ENCODE measurements at regions not wholly inside any gene's neighbourhood (a gene's known extent, or its start where the extent isn't known, plus 50 kb on each side); places are given as distances from the start of the nearest gene placed in this dataset.

- Mint-ChIP-seq H3K9me3 (peaks cover 0 to 15% (median 6%) of the 10 kb centered on the region in 5 donors), H3K27ac (no peak overlapping the region), H3K27me3 (no peaks in the 10 kb centered on the region), H3K4me1 (no peaks in the 10 kb centered on the region), H3K36me3 (no peaks in the 10 kb centered on the region), H3K4me3 (no peak overlapping the region)
- Histone ChIP-seq H3K27ac (ENCODE audit: low read depth, low read length) (no peak overlapping the region), H3K36me3 (ENCODE audit: insufficient read depth, low read length) (no peaks in the 10 kb centered on the region), H3K27me3 (ENCODE audit: insufficient read depth, low read length, poor library complexity, severe bottlenecking) (no peaks in the 10 kb centered on the region), H3K9me3 (ENCODE audit: low read length) (no peaks in the 10 kb centered on the region), H3K4me1 (ENCODE audit: insufficient read depth, low read length) (no peaks in the 10 kb centered on the region), H3K4me3 (ENCODE audit: low read length) (no peak overlapping the region)
- ChIA-PET CTCF (no interaction called here), POLR2A (no interaction called here)
- no peak for DNase-seq
These were observed 1858.4 kb upstream of the PIK3C3 start for GRCh38 chr18:40096675-40097074.

DNA sequence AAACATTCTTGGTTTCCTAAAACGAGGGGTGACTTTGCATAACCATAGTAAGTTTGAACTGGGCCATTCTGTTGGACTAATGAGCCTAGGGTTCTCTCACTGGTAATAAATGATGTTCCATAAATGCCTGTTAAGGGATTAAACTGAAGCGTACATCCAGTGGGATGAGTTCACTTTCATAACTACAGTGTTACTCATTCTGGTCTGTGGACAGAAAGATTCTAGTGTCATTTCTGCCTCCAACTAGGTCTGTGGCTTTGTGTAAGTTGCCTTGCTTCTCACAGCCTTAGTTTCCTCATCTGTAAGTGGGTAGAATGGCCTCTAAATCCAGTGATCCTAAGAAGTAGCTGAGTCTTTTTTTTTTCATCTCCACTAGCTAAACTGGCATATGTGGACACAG lies 1860.6 kb upstream of the PIK3C3 start:
- Mint-ChIP-seq H3K4me1 (no peaks in the 10 kb centered on the region), H3K9me3 (peaks cover 1 to 22% (median 3%) of the 10 kb centered on the region in 5 donors), H3K27ac (no peak overlapping the region), H3K4me3 (no peak overlapping the region), H3K27me3 (no peaks in the 10 kb centered on the region), H3K36me3 (no peaks in the 10 kb centered on the region)
- DNase-seq: no peak
- Histone ChIP-seq H3K4me1 (ENCODE audit: insufficient read depth, low read length) (no peaks in the 10 kb centered on the region), H3K36me3 (ENCODE audit: insufficient read depth, low read length) (no peaks in the 10 kb centered on the region), H3K9me3 (ENCODE audit: low read length) (no peaks in the 10 kb centered on the region), H3K27me3 (ENCODE audit: insufficient read depth, low read length, poor library complexity, severe bottlenecking) (no peaks in the 10 kb centered on the region), H3K27ac (ENCODE audit: low read depth, low read length) (no peak overlapping the region), H3K4me3 (ENCODE audit: low read length) (no peak overlapping the region)
- ChIA-PET CTCF (no interaction called here), POLR2A (no interaction called here)

DNA sequence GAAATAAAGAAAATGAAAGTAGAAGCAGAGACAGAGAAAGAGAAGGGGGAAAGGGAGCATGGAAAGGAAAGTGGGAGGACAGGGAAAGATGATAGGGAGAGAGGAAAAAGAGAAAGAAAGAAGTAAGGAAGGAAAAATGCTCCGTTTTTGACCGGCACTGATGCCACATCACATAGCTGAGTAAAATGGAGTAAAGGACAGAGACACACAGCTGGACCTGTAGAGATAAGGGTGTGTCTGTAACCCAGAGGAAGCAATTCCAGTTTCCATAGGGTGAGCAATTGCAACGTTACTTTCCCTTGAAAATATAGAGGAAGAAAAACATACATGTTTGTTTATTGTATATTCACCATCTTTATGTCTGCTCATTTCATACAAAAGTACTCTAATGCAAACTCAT lies 1866.9 kb upstream of the PIK3C3 start:
- H3K27ac Mint-ChIP-seq: no peak overlapping the region
- Histone ChIP-seq H3K4me3 (ENCODE audit: low read length) (no peak overlapping the region), H3K9me3 (ENCODE audit: low read length) (no peaks in the 10 kb centered on the region), H3K4me1 (ENCODE audit: insufficient read depth, low read length) (no peaks in the 10 kb centered on the region), H3K36me3 (ENCODE audit: insufficient read depth, low read length) (no peaks in the 10 kb centered on the region), H3K27ac (ENCODE audit: low read depth, low read length) (no peak overlapping the region), H3K27me3 (ENCODE audit: insufficient read depth, low read length, poor library complexity, severe bottlenecking) (no peaks in the 10 kb centered on the region)
- no peak overlapping the region for H3K4me3 Mint-ChIP-seq
- no peaks in the 10 kb centered on the region for H3K27me3 Mint-ChIP-seq
- no peak for DNase-seq
- ChIA-PET POLR2A (no interaction called here), CTCF (no interaction called here)
- H3K36me3 Mint-ChIP-seq: peaks cover 0 to 2% (median 0%) of the 10 kb centered on the region in 3 donors
- peaks cover 1 to 21% (median 17%) of the 10 kb centered on the region in 5 donors for H3K9me3 Mint-ChIP-seq
- H3K4me1 Mint-ChIP-seq: no peaks in the 10 kb centered on the region

- Histone ChIP-seq H3K9me3 (ENCODE audit: low read length) (no peaks in the 10 kb centered on the region), H3K4me3 (ENCODE audit: low read length) (no peak overlapping the region), H3K27me3 (ENCODE audit: insufficient read depth, low read length, poor library complexity, severe bottlenecking) (no peaks in the 10 kb centered on the region), H3K4me1 (ENCODE audit: insufficient read depth, low read length) (no peaks in the 10 kb centered on the region), H3K27ac (ENCODE audit: low read depth, low read length) (no peak overlapping the region), H3K36me3 (ENCODE audit: insufficient read depth, low read length) (no peaks in the 10 kb centered on the region)
- no peak for DNase-seq
- ChIA-PET CTCF (no interaction called here), POLR2A (no interaction called here)
- Mint-ChIP-seq H3K36me3 (no peaks in the 10 kb centered on the region), H3K27me3 (no peaks in the 10 kb centered on the region), H3K9me3 (peaks cover 0 to 21% (median 3%) of the 10 kb centered on the region in 5 donors), H3K27ac (no peak overlapping the region), H3K4me3 (no peak overlapping the region), H3K4me1 (no peaks in the 10 kb centered on the region)
These were observed 1875.2 kb upstream of the PIK3C3 start for GRCh38 chr18:40079786-40080185.

DNA sequence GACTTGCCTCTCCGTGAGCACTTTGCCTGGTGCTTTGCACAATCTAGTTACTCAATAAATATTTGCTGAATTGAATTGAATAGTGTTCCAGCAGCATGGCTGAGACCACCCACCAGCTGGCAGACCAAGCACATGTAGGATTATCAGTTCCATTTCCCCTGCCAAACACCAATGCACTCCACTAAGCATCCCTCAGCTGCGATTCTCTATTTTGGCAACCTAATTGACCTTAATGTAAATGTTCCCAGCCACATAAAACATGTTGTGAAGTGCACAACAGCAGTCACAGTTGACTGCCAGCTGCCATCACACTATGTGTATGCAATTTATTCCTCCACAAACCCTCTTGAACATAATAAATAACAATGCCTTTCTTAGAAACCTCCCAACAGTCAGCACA lies 1879.4 kb upstream of the PIK3C3 start:
- H3K27me3 ChIP-seq (ENCODE audit: insufficient read depth, low read length, poor library complexity, severe bottlenecking): no peaks in the 10 kb centered on the region
- Mint-ChIP-seq H3K36me3 (no peaks in the 10 kb centered on the region), H3K27ac (no peak overlapping the region), H3K4me3 (no peak overlapping the region), H3K27me3 (no peaks in the 10 kb centered on the region), H3K9me3 (peaks cover 5 to 39% (median 17%) of the 10 kb centered on the region in 5 donors), H3K4me1 (no peaks in the 10 kb centered on the region)
- no peak overlapping the region for H3K4me3 ChIP-seq (ENCODE audit: low read length)
- H3K27ac ChIP-seq (ENCODE audit: low read depth, low read length): no peak overlapping the region
- POLR2A ChIA-PET: no interaction called here
- CTCF ChIA-PET: no interaction called here
- no peaks in the 10 kb centered on the region for H3K36me3 ChIP-seq (ENCODE audit: insufficient read depth, low read length)
- no peak for DNase-seq
- H3K9me3 ChIP-seq (ENCODE audit: low read length): no peaks in the 10 kb centered on the region
- H3K4me1 ChIP-seq (ENCODE audit: insufficient read depth, low read length): no peaks in the 10 kb centered on the region

DNA sequence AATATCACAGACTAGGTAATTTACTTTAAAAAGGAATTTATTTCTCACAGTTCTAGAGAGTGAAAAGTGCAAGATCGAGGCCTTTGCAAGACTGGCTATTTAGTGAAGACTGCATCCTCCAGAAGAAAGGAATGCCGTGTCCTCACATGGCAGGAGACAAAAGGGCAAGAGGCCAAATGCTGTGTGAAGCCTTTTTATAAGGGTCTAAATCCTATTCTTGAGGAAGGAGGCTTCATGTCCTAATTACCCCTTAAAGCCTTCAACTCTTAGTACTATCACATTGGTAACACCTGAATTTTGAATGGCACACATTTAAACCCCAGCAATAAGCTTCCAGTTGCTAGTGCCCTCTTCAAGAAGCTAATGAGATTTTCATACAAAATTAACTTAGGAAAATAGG lies 1882.3 kb upstream of the PIK3C3 start:
- DNase-seq: no peak
- Mint-ChIP-seq H3K27ac (no peak overlapping the region), H3K9me3 (peaks cover 11 to 46% (median 18%) of the 10 kb centered on the region in 5 donors), H3K27me3 (no peaks in the 10 kb centered on the region), H3K4me3 (no peak overlapping the region), H3K4me1 (no peaks in the 10 kb centered on the region), H3K36me3 (no peaks in the 10 kb centered on the region)
- no peak overlapping the region for H3K4me3 ChIP-seq (ENCODE audit: low read length)
- H3K4me1 ChIP-seq (ENCODE audit: insufficient read depth, low read length): no peaks in the 10 kb centered on the region
- POLR2A ChIA-PET: no interaction called here
- CTCF ChIA-PET: no interaction called here
- no peak overlapping the region for H3K27ac ChIP-seq (ENCODE audit: low read depth, low read length)
- no peaks in the 10 kb centered on the region for H3K27me3 ChIP-seq (ENCODE audit: insufficient read depth, low read length, poor library complexity, severe bottlenecking)
- H3K36me3 ChIP-seq (ENCODE audit: insufficient read depth, low read length): no peaks in the 10 kb centered on the region
- H3K9me3 ChIP-seq (ENCODE audit: low read length): no peaks in the 10 kb centered on the region

- no peaks in the 10 kb centered on the region for H3K4me1 Mint-ChIP-seq
- ChIA-PET POLR2A (no interaction called here), CTCF (no interaction called here)
- H3K9me3 ChIP-seq (ENCODE audit: low read length): no peaks in the 10 kb centered on the region
- no peaks in the 10 kb centered on the region for H3K36me3 ChIP-seq (ENCODE audit: insufficient read depth, low read length)
- H3K27me3 Mint-ChIP-seq: no peaks in the 10 kb centered on the region
- DNase-seq: no peak
- no peak overlapping the region for H3K4me3 ChIP-seq (ENCODE audit: low read length)
- no peaks in the 10 kb centered on the region for H3K27me3 ChIP-seq (ENCODE audit: insufficient read depth, low read length, poor library complexity, severe bottlenecking)
- H3K4me3 Mint-ChIP-seq: no peak overlapping the region
- peaks cover 14 to 32% (median 21%) of the 10 kb centered on the region in 5 donors for H3K9me3 Mint-ChIP-seq
- no peak overlapping the region for H3K27ac ChIP-seq (ENCODE audit: low read depth, low read length)
- no peaks in the 10 kb centered on the region for H3K36me3 Mint-ChIP-seq
- H3K27ac Mint-ChIP-seq: no peak overlapping the region
- H3K4me1 ChIP-seq (ENCODE audit: insufficient read depth, low read length): no peaks in the 10 kb centered on the region
These were observed 1888.7 kb upstream of the PIK3C3 start for GRCh38 chr18:40066368-40066767.

DNA sequence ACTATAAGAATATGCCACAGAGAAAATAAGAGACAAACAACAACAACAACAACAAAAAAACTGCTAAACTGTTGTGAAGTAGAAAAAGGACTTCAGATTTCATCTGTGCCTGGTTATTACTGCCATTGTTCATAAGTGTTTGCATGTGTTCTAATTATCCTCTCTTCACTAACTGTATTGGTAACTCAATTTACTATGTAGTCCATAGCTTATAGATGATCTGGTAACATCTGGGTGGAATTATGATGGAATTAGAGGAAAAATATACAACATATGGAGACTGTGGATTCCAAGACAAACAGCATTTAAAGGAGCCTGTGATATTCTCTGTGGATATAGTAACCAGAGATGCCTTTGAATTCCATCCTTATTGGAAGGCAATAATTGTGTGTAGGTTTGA lies 1891.5 kb upstream of the PIK3C3 start:
- Mint-ChIP-seq H3K4me3 (no peak overlapping the region), H3K27me3 (no peaks in the 10 kb centered on the region), H3K36me3 (no peaks in the 10 kb centered on the region), H3K27ac (no peak overlapping the region), H3K9me3 (peaks cover 7 to 30% (median 13%) of the 10 kb centered on the region in 5 donors), H3K4me1 (no peaks in the 10 kb centered on the region)
- ChIA-PET POLR2A (no interaction called here), CTCF (no interaction called here)
- H3K27me3 ChIP-seq (ENCODE audit: insufficient read depth, low read length, poor library complexity, severe bottlenecking): no peaks in the 10 kb centered on the region
- H3K4me1 ChIP-seq (ENCODE audit: insufficient read depth, low read length): no peaks in the 10 kb centered on the region
- H3K36me3 ChIP-seq (ENCODE audit: insufficient read depth, low read length): no peaks in the 10 kb centered on the region
- H3K4me3 ChIP-seq (ENCODE audit: low read length): no peak overlapping the region
- H3K27ac ChIP-seq (ENCODE audit: low read depth, low read length): no peak overlapping the region
- H3K9me3 ChIP-seq (ENCODE audit: low read length): no peaks in the 10 kb centered on the region
- no peak for DNase-seq

- no peaks in the 10 kb centered on the region for H3K4me1 Mint-ChIP-seq
These were observed 1893.9 kb upstream of the PIK3C3 start for GRCh38 chr18:40061086-40061485.

More at GRCh38 chr18:40061086-40061485, 1893.9 kb upstream of the PIK3C3 start:
- no peak for DNase-seq
- POLR2A ChIA-PET: no interaction called here
- no peak overlapping the region for H3K4me3 ChIP-seq (ENCODE audit: low read length)
- no peaks in the 10 kb centered on the region for H3K9me3 ChIP-seq (ENCODE audit: low read length)
- no peaks in the 10 kb centered on the region for H3K27me3 Mint-ChIP-seq
- no peak overlapping the region for H3K4me3 Mint-ChIP-seq
- no peaks in the 10 kb centered on the region for H3K36me3 ChIP-seq (ENCODE audit: insufficient read depth, low read length)
- H3K36me3 Mint-ChIP-seq: no peaks in the 10 kb centered on the region
- no peak overlapping the region for H3K27ac Mint-ChIP-seq
- no peaks in the 10 kb centered on the region for H3K27me3 ChIP-seq (ENCODE audit: insufficient read depth, low read length, poor library complexity, severe bottlenecking)
- CTCF ChIA-PET: no interaction called here
- no peaks in the 10 kb centered on the region for H3K4me1 ChIP-seq (ENCODE audit: insufficient read depth, low read length)
- no peak overlapping the region for H3K27ac ChIP-seq (ENCODE audit: low read depth, low read length)
- peaks cover 4 to 24% (median 16%) of the 10 kb centered on the region in 5 donors for H3K9me3 Mint-ChIP-seq

Data from CD8-positive, alpha-beta memory T cell (primary cell).